B cell (primary cell): ENCODE measurements at regions not wholly inside any gene's neighbourhood (a gene's known extent, or its start where the extent isn't known, plus 50 kb on each side); places are given as distances from the start of the nearest gene placed in this dataset.

Source experiments
- EZH2 ChIP-seq: IDR thresholded peaks from 2 replicates; pipeline ENCODE4 v1.6.1; 2012; ENCODE audit warnings: borderline replicate concordance, low read depth, mild to moderate bottlenecking, moderate library complexity, low read length; ENCODE audit not compliant: insufficient read depth, poor library complexity, severe bottlenecking
- TF ChIP-seq, protein P1 (sequence below): fragments of 200-600 bp; IDR thresholded peaks from one replicate; pipeline ENCODE4 v1.8.0; 2022; ENCODE audit warnings: antibody characterized with exemption, mild to moderate bottlenecking

DNA sequence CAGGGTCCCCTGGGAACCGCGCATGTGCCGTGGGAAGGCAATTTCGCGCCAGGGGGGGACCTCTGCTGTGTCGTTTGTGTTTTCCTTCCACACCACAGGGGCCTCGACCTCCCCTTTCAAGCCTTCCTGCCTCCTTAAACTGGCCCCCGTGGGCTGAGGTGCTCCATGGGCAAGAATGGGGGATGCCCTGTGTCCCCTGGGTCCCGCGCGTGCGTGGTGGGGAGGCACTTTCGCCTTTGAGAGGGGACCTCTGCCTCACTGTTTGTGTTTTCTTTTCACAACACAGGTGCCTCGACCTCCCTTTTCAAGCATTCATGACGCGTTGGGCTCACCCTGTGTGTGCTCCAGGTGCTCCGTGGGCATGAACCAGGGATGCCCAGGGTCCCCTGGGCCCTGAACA, 348.8 kb downstream of the ALG10 start:
- TF ChIP-seq, protein P1, sequence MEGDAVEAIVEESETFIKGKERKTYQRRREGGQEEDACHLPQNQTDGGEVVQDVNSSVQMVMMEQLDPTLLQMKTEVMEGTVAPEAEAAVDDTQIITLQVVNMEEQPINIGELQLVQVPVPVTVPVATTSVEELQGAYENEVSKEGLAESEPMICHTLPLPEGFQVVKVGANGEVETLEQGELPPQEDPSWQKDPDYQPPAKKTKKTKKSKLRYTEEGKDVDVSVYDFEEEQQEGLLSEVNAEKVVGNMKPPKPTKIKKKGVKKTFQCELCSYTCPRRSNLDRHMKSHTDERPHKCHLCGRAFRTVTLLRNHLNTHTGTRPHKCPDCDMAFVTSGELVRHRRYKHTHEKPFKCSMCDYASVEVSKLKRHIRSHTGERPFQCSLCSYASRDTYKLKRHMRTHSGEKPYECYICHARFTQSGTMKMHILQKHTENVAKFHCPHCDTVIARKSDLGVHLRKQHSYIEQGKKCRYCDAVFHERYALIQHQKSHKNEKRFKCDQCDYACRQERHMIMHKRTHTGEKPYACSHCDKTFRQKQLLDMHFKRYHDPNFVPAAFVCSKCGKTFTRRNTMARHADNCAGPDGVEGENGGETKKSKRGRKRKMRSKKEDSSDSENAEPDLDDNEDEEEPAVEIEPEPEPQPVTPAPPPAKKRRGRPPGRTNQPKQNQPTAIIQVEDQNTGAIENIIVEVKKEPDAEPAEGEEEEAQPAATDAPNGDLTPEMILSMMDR, result no peak
- no peak for TF ChIP-seq EZH2
